Thyroid gland (tissue), 4 donors: ENCODE measurements at regions not wholly inside any gene's neighbourhood (a gene's known extent, or its start where the extent isn't known, plus 50 kb on each side); places are given as distances from the start of the nearest gene placed in this dataset.

Source experiments
- POLR2A ChIP-seq, 2 donors: fragments of 450-650 bp; IDR thresholded peaks; one replicate each; pipeline ENCODE4 v1.6.1; 2017; ENCODE audit warnings: antibody characterized with exemption in 2 of 2, mild to moderate bottlenecking in 2 of 2, moderate library complexity in 1 of 2
- TF ChIP-seq, protein P1 (sequence below), 6 experiments: fragments of 200-600 bp in 3 of 6; fragments of 450-650 bp in 3 of 6; sonication (generic) in 3 of 6; IDR thresholded peaks; one replicate each; pipeline ENCODE4 v1.5.1; 2016 to 2019; ENCODE audit warnings: antibody characterized with exemption in 6 of 6, mild to moderate bottlenecking in 2 of 6, inconsistent platforms in 1 of 6, moderate library complexity in 1 of 6

DNA sequence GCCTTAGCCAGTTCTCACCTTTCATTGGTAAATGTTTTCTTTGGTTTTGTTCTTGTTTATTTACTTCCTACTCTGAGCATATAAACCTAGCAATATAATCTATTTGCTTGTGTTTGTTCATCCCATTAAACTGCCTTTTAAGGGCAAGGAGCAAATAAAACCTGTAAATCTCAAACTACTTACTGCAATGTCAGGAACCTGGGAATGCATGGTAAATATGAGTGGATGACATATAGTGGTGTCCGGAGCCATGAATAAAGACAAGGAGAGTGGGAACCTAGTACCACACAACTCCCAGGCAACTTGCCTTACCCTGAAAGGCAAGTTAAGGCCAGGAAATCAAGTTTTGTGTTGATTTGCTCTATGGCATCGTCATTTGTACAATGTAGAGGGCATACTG is 1133.7 kb upstream of the NCAM2 start:
- TF ChIP-seq, protein P1, sequence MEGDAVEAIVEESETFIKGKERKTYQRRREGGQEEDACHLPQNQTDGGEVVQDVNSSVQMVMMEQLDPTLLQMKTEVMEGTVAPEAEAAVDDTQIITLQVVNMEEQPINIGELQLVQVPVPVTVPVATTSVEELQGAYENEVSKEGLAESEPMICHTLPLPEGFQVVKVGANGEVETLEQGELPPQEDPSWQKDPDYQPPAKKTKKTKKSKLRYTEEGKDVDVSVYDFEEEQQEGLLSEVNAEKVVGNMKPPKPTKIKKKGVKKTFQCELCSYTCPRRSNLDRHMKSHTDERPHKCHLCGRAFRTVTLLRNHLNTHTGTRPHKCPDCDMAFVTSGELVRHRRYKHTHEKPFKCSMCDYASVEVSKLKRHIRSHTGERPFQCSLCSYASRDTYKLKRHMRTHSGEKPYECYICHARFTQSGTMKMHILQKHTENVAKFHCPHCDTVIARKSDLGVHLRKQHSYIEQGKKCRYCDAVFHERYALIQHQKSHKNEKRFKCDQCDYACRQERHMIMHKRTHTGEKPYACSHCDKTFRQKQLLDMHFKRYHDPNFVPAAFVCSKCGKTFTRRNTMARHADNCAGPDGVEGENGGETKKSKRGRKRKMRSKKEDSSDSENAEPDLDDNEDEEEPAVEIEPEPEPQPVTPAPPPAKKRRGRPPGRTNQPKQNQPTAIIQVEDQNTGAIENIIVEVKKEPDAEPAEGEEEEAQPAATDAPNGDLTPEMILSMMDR (IDR thresholded peaks at IDR 0.05): no peak
- no peak for TF ChIP-seq POLR2A (IDR thresholded peaks at IDR 0.05)
